HFF-Myc (cell line): ENCODE measurements at regions not wholly inside any gene's neighbourhood (a gene's known extent, or its start where the extent isn't known, plus 50 kb on each side); places are given as distances from the start of the nearest gene placed in this dataset.
A peak's percentile ranks its signal among the peaks of the same experiment; 100 is the strongest.

ENCODE experiments used
- DNase-seq: peaks from one replicate; pipeline ENCODE4 v3.0.0-alpha.2; 2011; ENCODE audit warnings: low read depth; ENCODE audit errors: extremely low read depth
- H3K4me3 ChIP-seq: replicated peaks from 2 replicates; pipeline ENCODE4 v1.5.1; 2011; ENCODE audit warnings: low read depth, mild to moderate bottlenecking, control low read depth, low read length
- TF ChIP-seq, protein P1 (sequence below): IDR thresholded peaks from 2 replicates; pipeline ENCODE4 v1.5.1; 2012; ENCODE audit warnings: mild to moderate bottlenecking, low read depth, low read length, control low read depth; ENCODE audit errors: missing control alignments

DNA sequence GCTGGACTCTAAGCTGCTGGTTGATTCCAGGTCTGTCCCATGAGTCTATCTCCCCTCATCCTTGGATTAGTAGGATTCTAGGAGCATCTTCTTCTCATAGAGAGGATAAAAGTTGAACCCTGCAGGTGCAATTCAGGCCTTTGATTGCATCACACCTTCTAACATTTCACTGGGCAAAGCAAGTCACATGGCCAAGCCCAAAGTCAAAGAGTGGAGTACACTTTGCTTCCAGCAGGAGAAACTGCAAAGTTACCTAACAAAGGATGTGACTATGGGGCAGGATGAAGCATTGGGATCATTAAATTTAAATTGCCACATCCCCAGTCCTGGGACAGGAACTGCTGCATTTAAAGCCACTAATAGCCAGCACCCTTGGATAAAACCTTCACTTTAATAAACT, 51.0 kb upstream of the EGFLAM start:
- no peak overlapping the region for H3K4me3 ChIP-seq
- no peak for DNase-seq
- TF ChIP-seq, protein P1, sequence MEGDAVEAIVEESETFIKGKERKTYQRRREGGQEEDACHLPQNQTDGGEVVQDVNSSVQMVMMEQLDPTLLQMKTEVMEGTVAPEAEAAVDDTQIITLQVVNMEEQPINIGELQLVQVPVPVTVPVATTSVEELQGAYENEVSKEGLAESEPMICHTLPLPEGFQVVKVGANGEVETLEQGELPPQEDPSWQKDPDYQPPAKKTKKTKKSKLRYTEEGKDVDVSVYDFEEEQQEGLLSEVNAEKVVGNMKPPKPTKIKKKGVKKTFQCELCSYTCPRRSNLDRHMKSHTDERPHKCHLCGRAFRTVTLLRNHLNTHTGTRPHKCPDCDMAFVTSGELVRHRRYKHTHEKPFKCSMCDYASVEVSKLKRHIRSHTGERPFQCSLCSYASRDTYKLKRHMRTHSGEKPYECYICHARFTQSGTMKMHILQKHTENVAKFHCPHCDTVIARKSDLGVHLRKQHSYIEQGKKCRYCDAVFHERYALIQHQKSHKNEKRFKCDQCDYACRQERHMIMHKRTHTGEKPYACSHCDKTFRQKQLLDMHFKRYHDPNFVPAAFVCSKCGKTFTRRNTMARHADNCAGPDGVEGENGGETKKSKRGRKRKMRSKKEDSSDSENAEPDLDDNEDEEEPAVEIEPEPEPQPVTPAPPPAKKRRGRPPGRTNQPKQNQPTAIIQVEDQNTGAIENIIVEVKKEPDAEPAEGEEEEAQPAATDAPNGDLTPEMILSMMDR, result no peak

DNA sequence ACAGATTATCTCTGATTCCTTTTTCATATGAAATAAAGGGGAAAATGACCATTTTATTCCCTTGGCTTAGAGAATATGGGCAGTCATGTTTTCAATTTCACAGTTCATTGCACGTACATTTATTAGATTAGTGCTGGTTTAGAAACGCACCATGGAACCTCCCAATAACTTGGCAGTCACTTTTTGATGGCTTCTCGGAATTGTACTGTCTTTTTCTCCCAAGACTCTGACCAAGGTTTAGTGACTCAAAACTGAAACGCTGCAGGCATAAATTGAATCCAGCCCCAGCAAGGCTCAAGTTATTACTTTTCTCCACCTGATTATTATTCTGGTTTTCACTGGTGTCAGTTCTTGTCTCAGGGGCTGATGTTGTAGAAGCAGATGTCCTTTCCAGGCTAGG, 55.6 kb upstream of the EGFLAM start:
- no peak for DNase-seq
- TF ChIP-seq, protein P1, result no peak
- H3K4me3 ChIP-seq, result no peak overlapping the region

DNA sequence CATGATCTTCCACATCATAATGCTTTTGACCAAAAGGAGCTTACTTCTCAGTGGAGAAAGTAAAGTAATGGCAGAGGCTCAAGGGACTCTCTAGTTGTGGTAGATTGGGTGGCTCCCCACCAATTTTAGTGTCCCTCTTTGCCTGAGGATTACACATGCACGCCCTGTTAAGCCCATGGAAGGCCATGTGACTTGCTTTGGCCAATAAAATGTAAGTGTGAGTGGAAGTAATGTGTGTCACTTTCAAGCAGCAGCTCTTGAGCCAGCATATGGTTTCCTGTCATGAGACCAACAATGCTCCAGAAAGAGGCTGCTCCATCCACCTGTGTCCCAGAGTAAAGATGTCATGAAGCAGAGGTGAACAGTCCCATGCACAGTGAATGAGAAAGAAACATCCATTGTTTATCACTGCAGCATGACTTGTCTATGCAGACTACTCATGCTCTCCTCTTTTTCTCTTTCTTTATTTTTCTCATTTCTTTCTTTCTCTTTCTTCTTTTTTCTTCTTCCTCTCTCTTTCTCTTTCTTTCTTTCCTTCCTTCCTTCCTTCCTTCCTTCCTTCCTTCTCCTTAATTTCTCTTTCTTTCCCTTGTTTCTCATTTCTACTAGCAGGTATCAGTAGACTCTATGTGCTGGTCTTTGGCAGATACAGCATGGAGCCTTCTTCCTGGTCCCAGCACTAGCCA, 57.3 kb upstream of the EGFLAM start:
- no peak overlapping the region for H3K4me3 ChIP-seq
- no peak for DNase-seq
- TF ChIP-seq, protein P1, result no peak

DNA sequence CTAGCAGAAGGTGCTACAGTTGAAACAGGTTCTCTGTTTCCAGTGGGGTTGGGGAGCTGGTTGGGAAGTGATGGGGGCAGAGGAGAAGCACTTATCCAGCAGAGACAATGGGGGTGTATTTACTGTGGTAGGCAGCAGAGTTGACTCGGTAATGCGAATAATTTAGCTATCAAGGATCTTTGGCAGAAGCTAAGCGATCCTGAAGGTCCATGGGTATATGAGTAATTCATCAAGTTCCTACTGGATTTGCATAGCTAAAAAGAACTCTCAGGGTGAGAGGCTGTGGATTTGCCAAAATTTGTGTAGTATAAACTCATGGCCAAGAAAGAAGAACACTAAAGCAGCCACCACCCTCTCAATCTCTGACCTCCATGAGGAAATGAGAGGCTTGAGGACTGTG, 61.2 kb upstream of the EGFLAM start:
- no peak overlapping the region for H3K4me3 ChIP-seq
- TF ChIP-seq, protein P1, result no peak
- no peak for DNase-seq

DNA sequence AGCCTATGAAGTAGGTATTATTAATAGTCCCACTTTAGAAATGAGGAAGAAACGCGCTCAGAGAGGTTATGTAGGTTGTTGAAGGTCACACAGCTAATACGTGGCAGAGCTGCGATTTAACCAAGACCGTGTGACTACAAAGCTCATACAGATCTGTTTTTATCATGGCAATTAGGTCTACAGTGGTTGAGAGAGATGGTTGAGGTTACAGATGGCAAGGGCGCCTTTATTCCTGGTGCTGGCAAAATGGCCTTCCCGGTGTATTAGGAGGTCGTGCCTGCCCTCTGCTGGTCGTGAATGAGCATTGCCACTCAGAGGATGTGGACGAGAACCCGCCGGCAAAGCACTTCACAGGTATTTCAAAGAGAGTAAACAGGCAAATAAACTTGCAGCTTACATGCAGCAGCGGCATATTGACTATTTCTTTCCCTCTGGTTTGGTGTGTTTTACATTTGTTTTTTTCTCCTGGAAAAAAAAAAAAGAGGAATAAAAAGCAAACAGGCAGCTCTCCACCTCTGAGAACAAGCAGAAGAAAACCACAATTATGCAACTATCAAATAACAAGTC, 65.3 kb upstream of the EGFLAM start:
- H3K4me3 ChIP-seq, result no peak overlapping the region
- TF ChIP-seq, protein P1, result peak; percentile 86
- DNase-seq, result peak; percentile 32

DNA sequence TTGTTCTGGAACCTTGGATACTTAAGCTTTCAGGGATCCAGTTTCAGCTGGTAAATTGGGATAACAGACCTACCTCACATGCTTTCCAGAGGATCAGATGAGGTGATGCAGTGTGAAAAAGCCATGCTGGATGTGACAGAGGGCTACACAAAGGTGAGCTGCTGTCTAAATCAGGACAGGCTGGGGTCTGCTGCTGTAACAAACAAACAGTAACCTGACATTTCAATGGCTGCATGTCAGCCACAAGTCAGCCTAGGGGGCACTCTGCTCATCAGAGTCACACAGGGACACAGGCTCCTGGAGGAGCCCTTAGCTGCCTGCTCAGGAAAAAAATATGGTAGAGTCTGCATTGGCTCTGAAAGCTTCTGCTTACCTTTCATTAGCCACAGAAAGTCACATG, 66.7 kb upstream of the EGFLAM start:
- DNase-seq, result no peak
- TF ChIP-seq, protein P1, result no peak
- no peak overlapping the region for H3K4me3 ChIP-seq

DNA sequence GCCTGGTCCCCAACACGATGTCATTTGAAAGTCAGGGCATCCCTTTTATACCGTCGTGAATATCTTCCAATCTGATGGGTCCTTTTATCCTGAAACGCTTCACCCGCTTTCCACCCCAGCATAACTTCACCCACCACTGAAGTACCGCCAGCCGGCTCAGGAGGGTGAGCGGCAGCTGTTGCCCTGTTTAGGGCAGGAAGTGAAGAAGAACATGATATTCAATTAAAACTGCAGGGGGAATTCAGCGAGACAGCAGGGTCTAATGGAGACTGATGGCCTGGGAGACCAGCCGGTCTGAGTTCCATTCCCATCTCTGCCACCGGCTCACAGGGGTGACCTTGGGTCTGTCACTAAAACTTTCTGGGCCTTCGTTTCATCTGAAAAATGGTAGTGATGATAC, 68.2 kb upstream of the EGFLAM start:
- TF ChIP-seq, protein P1, result no peak
- H3K4me3 ChIP-seq, result no peak overlapping the region
- no peak for DNase-seq
